Activated CD8-positive, alpha-beta memory T cell treated with anti-CD3 and anti-CD28 coated beads, Interleukin-2, amount 50 U/mL, for 4 hours (primary cell): ENCODE measurements at regions not wholly inside any gene's neighbourhood (a gene's known extent, or its start where the extent isn't known, plus 50 kb on each side); places are given as distances from the start of the nearest gene placed in this dataset.

Source experiments
- DNase-seq: peaks from one replicate; pipeline ENCODE4 v3.0.0-alpha.2; 2020

DNA sequence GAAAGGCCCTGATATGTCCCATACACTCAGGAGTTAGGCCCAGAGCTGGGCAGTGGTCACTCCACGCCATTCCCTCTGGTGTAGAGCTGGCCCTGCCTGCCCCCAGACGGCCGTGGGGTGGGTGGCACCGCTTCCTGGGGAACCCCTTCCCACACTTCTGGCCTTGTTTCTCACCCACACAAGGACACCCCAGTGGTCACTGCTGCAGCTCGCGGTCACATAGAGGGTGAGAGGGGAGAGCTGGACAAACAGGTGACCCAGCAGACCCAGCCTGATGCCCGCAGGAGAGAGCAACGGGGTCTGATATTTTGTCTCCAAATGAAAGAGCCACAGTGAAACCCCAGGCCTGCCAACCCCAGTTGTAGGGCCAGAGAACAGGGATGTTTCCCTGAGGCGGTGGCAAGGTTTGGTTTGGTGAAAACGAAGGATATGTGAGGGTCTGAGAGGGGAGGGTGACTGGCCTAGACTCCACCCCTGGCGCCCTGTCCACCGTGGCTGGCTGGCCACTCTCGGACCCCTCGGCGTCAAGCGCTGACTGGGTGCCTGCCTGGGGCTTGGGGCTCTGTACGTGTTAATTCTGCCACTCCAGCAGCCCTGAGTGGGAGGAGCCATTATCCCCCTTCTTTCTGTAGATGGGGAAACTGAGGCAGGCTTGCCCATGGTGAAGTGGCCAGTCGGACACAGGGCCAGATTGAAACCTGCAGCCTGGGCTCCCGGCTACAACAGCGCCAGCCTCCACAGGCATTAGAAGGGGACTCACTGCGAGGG lies 71.0 kb upstream of the PPARA start:
- no peak for DNase-seq

DNA sequence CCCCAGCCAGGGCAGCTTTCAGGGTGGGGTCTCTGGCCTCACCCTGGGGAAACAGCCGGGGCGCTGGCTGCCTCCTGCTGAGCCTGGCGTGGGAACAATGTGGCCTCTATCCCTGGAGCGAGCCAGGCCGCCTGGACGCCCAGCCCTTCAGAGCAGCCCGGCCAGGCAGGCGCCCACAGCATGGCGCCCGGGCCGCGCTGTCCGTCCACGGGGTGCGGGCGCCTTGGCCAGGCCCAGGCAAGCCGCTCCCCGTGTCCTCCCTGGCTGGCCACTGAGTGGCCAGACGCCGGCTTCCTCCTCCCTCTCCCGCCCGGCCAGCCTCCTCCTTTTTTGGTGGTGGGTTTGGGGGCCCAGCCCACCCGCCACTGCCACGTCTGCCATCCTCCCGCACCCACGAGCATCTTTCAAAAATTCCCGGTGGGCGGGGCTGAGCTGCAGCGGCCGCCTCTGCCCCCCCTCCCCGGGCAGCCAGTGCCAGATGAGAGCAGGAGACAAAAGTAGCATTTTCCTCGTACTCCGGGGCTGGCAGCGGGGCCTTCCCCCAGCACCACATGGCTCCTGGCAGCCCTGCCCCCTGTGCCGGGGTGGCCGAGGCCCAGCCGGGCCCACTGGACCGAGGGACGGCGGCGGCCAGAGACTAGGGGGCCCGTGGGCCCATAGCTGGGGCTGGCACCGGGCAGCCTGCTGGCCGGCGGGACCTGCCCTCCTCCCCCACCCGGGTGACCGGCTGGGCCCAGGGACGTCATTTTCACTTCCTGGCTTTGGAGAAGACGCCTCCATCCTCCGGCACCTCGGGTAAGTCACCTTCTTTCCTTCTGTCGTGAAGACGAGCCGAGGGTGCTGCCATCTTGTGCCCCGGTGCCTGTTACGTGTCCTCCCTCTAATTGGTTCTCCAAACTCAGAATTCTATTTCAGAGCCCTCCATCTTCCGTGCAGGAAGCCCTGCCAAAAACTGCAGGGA lies 70.2 kb upstream of the PPARA start:
- DNase-seq = no peak

DNA sequence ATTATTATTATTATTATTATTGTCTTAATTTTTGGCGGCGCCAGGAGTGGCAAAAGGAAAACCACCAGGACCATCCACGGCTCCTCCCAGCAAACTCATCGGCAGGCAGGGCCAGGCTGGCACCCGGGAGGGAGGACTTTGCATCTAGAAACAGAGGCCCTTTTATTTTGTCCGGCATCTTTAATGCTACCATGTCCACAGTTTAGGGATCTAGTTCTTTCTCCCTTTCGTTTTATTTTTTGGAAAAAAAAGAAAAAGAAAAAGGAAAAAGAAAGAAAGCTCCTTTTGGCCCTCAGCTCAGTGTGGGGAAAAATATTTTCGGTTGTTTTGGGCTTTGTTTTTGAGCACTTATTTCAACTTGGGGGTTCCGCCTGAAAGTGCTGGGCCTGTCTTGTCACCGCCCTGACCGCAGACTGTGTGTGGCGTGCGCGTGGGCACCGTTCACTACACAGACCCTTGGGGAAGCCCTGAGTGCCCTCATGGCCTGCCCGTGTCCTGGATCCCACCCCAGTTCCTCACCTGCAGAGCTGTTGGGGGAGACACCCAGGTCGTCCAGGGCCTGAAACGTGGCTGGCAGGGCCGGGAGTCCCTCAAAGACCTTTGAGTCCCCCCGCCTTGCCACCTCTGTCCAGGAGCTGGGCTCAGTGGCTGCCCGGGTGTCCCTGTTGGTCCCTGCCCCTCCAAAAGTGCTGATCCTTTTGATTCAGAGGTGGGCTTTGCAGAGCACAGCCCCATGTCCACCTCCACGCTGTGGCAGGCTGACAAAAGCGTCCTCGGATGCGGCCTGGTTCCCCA lies 69.1 kb upstream of the PPARA start:
- no peak for DNase-seq

DNA sequence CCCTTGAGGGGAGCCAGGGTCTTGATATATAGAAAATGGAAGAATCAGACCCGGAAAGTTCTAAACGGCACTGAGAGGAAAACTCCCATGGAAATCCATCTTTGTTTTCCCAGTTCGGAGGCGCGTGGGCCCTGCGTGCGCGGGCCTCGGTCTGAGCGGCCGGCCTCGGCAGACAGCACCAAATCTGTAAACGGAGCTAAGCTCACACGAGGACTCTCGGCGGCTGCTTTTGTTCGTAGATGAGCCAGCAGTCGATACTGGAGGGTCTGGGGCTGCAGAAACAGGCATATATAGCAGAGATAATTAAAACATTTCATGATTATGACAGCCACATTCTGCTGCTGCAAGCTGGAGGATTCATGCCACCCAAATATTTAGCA lies 68.5 kb upstream of the PPARA start:
- no peak for DNase-seq

DNA sequence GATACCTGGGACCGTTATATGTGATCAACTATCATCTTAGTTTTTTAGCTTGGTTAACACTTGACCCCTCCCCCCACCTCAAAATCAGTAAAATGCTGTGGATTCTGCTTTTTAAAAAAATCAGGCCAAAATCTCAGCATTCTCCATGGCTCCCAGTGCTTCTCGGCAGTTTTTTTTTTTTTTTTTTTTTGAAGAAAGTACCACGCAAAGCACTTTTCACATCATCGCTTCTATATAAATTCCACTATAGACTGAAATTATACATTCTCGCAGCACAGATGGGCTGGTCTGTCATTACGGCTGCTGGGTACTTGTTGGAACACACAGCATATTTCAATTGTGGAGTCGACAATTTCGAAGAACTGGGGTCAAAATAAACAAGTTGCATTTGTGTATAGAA lies 67.7 kb upstream of the PPARA start:
- no peak for DNase-seq

DNA sequence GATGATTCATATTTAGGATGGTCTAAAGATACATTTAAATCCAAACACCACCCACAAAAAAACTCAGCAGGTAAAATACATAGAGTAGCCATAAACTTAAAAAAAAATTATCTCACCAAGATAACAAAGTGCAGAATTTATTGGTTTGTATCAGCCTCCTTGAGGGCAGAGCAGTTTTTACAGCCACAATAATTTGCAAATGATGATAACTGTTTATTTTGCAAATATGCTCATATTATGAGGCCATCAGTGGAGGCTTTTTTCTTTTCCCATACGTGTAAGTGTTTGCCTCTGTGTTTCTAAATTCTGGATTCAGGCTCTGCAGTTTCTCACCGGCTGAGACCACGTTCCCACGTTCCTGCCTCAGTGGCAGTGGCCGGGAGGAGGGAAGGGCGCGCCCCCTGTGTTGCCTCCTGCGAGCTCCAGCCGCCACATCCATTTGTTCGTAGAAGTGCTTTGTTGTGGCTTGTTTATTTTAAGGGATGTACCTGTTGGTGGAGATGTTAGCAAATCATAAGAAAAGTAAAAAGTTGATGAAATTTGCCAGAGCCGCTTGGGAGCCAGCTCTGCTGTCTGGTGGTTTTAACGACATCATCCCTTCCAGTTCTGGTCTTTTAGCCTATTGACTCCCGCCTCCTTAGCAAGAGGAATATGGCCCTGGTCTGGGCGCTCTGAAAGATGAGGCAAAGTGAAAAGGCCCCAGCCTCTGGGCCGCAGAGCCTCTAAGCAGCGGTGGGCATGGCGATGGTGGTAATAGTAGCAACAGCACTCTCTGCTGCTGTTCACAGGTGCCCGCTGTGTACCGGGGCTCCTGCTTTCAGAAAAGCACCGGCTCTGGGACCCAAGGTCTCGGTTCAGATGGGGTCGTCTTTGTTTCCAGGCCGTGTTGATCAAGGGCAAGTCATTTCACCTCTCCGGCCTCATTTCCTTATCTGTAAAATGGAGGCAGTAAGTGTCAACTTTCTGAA lies 66.7 kb upstream of the PPARA start:
- DNase-seq = no peak

DNA sequence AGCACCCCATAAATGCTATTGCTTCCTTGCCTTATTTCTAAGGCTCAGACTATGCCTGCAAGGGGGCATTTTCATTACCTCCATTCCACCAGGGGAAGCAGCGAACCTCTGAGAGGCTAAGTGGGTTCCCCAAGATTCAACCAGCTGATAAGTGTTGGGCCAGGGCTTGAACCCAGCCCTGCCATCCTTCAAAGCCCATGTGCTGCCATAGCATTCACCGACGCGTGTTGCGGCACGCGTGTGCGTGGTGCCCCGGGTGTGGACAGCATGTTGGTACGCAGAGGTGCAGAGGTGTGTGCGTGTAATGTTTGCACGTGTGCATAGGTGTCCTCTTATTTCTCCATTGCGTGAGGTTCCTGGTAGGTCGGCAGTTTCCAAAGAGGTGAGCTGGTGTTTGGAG lies 66.0 kb upstream of the PPARA start:
- no peak for DNase-seq

DNA sequence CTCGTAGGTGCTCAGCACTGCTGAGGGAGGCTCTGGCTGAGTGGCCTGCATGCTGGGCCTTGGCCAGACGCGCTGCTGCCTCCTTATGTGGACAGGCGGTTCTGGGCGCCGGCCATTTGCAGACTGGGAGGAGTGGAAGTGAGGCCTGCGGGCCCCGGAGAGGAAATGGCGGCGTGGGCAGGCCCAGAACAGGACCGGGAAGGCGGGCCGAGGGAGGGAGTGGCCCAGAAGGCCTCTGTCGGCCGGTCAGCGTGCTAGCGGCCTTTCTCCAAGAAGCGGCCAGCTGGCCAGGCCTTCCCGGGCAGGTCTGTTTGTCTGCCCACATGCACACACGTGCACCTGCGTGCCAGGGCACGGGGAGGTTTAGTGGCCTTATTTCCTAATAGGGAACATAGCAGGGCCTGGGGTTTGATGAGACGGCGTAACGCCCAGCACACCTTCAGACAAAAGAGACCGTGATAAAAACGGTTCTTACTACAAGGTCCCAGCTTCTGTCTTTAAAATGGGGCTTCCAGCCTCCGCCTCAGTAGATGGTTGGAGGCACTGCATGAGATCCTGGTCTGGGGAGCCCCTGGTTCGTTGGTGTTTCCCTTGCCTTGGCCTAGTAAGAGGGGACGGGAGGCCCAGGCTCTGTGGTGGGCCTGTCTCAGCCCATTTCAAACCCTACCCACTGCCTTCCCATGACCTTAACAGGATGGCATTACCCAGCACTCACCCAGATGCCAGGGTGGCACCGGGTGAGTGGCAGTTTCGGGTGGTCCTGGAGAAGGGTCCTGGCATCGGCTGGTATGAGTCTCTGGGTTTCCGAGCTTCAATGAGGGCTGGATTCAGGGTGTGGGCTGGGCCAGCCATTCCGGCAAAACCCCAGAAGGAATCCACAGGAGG lies 65.1 kb upstream of the PPARA start:
- no peak for DNase-seq

DNA sequence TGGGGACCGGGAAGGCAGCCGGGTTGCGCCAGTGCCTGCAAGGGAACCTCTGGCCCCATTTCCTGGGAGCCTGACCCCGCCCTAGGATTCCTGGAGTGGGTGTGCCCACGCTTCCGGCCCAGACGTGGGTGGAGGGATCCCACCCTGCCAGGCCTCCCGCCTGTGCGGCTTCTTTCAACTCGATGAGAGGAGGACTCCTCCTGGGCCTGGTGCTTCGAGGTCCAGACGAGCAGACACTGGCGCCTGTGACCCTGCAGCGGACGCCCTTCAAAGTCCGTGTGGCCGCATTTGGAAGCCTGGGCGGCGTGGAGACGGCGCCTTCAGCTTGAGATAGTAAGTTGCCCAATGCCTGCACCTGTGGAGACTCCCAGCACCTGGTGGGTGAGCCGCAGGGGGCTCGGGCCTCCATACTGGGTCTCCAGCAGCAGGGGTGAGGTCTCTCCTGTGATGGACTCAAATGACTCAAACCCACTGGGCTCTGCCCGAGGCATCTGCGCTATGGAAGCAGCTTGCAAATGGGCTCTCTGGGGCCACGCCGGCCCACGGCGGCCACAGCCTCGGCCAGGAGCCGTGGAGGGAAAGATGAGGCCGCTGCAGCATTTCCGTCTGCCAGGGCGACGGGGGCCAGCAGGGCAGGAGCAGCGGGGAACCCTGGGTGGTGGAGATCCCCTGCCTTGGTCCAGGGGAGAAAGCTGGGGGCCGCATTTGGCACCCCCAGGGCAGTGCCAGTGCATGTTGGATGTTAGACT lies 64.3 kb upstream of the PPARA start:
- DNase-seq = no peak

DNA sequence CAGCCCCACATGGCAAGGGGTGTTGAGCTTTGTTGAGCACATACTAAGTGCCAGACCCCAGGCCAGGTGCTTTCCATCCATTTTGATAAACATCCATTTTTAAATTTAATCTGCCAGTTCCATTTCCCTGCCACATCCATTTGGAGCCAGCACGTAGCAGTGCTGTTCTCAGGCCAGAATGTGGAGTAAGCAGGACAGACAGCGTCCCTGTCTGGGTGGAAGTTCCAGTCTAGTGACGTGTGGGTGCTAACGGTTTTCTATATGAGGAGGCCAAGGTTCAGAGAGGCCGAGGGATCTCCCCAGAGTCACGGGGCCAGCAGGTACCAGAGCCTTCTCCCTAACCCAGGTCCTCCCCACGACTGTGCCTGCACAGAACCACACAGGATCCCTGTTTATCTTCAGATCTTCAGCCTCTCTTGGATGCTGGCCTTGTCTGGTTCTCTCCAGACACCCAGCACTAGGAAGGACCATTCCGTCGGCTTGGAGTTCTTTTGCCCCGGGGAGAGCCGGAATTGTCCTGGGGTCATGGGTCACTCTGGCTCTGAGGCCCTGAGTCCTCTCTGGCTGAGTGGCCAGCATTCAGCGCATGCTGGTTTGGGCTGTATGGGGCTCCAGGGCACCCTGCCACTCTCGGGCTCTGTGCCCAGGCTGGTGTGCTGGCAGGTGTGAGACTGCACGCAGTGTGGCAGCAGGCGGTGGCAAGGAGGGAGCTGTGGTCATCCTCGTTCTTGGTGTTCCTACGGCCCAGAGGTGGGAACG lies 63.6 kb upstream of the PPARA start:
- no peak for DNase-seq

DNA sequence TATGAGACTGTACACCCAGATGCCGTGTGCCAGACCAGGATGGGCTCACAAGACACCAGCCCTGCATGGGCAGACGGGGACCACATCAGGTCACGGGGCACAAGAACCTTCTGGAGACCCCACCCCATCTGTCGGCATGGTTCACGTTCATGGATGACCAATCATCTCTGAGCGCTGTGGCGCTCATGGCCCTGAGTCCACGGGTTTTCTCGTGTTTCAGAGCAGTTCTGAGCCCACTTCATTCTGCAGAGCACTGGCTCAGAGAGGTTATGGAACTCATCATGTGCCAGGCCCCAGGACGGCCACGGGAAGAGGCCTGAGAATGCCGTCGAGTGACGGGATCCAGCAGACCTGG lies 63.0 kb upstream of the PPARA start:
- no peak for DNase-seq

DNA sequence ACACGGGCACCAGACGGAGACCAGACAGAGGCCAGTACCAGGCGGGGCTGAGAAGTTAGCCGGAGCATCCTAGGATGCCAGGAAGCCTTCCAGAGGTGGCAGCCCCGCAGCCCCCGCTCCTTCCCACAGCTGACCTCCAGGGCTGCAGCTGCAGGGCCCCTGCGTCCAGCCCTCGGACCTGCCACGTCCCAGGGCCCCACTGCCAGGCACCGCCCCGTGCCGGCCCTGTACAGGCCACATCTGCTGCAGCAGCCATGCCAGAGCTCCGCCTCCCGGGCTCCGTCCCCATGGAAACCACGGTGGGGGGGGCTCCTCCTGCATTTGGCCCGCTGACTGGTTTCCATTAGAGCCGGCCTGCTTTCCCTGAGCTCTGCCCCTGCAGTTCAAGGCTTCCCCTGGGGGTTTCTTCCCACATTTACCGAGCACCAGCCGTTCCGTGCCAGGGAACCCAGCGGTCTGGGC lies 62.5 kb upstream of the PPARA start:
- no peak for DNase-seq

DNA sequence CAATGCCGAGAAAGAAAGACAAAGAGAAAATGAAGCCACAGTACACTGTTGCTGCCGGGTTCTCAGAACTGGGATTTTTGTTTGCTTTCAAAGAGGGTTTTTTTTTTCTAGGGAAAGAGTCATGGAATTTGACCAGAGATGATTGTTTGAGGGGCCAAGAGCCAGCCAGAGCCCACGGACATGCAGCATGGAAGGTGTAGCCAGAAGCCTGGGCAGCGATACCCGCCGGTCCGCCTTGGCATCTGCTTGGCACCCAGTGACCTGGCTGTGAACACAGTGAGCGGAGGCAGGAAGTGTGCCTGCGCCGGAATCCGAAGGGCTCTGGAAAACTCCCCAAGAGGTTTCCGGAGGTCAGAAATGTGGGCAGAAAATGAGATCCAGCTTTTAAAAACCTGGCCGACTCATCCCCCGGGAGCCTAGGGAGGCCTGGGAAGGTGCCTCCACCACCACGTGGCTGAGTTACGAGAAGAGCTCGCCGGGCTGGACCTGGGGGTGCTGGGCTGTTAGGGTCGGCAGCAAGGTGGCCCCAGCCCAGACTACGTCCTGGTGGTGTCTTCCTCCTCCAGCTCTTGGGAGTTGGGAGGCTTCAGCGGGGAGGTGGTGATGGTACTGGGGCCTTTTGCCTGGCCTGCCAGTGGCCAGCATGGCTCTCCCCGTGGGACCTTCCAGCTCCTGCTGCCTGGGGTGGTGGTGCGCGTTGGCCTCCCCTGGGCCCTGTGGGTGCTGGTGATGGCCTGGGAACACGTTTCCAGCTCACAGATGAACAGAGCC lies 61.6 kb upstream of the PPARA start:
- DNase-seq = no peak

DNA sequence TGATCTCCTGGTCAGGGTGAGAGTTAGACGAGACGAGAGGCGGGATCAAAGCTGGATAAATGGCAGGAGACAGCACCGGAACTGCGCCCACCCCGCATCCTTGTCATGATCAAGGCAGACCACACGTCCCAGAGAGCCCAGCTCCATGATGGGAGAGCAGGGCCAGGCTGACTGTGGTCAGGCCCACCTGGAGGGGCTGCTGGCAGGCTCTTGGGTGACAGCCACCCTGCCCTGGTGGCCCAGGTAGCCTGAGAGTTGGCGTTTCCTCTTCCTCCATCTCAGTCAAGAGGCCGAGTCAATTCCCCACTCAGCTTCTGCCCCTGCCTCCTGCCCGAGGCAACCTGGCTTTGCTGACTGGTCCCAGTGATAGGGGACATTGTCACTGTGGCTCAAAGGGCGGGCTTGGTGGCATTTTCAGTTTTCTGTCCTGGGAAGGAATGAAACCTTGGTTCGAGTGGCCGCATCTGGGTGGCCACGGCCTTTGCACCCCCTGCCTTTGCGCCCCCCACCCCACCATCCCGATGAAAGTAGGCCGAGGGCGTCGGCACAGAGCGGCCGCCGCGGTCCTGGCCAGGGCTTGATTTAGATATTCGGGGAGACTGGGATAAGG lies 60.8 kb upstream of the PPARA start:
- DNase-seq = no peak

DNA sequence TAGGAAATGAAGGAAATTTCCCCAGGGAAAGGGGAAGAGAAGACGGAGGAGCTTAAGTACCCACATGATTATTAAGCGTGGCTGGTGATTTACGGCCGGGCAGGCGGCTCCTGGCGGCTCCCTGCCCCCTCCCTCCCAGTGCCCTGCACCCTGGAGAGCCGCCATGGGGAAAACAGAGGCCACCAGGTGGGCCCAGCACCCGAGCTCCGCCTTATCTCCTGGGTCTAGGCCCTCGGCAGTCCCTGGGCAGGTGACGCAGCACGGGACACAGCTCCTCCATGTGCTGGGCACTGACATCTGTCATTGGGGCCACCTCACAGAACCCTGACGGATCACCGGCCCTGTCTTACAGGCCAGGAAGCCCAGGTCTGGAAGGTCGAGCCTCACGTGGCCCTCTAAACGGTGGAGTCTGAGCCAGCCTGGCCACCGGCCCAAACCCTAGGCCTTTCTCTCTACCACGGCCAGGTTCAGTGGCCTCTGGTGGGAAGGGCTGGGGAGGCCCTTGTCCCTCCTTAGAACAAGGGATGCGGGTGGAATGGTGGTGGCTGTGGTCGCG lies 60.2 kb upstream of the PPARA start:
- no peak for DNase-seq

DNA sequence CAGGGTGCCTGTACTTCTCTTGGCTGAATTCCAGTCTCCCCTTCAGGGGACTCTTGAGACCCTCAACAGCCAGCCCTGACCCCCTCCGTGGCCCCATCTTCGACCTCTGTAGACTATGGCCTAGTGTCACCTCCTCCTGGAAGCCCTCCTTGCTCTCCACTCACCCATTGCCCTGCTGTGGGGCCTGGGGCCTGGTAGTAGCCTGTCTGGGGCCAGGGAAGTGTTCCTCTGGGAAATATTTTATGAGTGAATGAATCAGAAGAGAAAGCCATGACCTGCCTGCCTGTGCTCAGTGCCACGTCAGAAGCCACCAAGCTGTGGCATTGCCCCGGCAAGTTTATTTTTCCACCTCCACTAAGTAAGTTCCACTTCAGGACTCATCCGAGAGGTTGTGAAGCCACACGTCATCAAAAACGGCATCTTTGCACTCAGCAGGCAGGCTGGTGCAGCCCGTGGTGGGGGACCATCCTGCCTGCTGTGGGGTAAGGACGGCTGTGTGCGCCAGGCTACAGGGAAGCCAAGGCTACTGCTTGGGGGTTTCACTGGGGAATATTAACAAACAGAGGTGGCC lies 59.6 kb upstream of the PPARA start:
- no peak for DNase-seq

DNA sequence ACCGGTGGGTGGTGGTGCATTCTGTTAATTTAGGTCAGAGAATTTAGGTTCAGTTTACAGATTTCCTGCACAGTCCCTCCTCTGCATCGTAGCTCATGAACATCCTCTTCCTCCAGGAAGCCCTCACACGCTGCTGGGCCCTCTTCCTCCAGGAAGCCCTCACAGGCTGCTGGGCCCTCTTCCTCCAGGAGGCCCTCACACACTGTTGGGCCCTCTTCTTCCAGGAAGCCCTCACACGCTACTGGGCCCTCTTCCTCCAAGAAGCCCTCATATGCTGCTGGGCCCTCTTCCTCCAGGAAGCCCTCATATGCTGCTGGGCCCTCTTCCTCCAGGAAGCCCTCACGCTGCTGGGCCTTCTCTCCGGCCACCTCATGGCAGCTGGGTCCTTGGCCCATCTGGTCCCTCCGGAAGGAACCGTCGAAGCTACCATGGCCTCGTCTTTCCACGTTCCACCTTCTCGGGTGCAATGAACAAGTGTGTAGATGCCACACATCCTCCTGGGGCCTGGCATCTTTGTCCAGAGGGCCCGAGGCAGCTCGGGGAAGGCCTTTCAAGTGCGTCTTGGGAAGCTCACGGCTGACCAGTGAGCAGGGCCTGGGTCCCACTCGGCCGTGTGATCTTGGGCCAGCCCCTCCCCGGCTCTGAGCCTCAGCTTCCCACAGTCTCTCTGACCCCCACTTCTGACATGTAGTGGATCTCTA lies 58.9 kb upstream of the PPARA start:
- no peak for DNase-seq
